Panc1 (cell line): ENCODE measurements at regions not wholly inside any gene's neighbourhood (a gene's known extent, or its start where the extent isn't known, plus 50 kb on each side); places are given as distances from the start of the nearest gene placed in this dataset.

Experiments
- ATAC-seq: fragments of 200-7000 bp; cut with Tn5 transposase; 2 replicates; pipeline ENCODE4 v1.9.1; 2020; ENCODE audit warnings: mild to moderate bottlenecking, moderate library complexity
- BruUV-seq: library from RNA; stranded (reverse); fragments of 400-500 nt; replicated peaks from 2 replicates; lab custom pipeline; 2021; lab: Mats Ljungman, UMichigan
- CTCF ChIA-PET: fragments of 300-600 bp; sonication (Branson Sonifier 250); formaldehyde crosslinking; loops from one replicate; lab custom pipeline; 2022; ENCODE audit warnings: antibody characterized with exemption; lab: Charles Lee
- POLR2A ChIA-PET: fragments of 300-600 bp; sonication (Branson Sonifier 250); formaldehyde crosslinking; loops from one replicate; lab custom pipeline; 2022; ENCODE audit warnings: antibody characterized with exemption; lab: Charles Lee
- DNase-seq: peaks from one replicate; pipeline ENCODE4 v3.0.0-alpha.2; 2010; ENCODE audit warnings: low read depth, low spot score
- H3K27ac ChIP-seq: 2 replicates; pipeline ENCODE4 v1.5.1; 2011; ENCODE audit warnings: mild to moderate bottlenecking, low read length, inconsistent platforms
- H3K27me3 ChIP-seq: fragments of 200-500 bp; sonication (Bioruptor generic); 2 replicates; pipeline ENCODE4 v1.6.0; 2014; ENCODE audit warnings: low read length, inconsistent platforms; ENCODE audit not compliant: control insufficient read depth, insufficient read depth
- H3K36me3 ChIP-seq: fragments of 200-500 bp; sonication (Bioruptor generic); 2 replicates; pipeline ENCODE4 v1.5.1; 2014; ENCODE audit warnings: inconsistent platforms, mild to moderate bottlenecking, low read length, moderate library complexity; ENCODE audit not compliant: control insufficient read depth, insufficient read depth
- H3K4me1 ChIP-seq: 2 replicates; pipeline ENCODE4 v1.5.1; 2011; ENCODE audit warnings: inconsistent platforms, mild to moderate bottlenecking, low read length, moderate library complexity; ENCODE audit not compliant: control insufficient read depth, insufficient read depth
- H3K4me3 ChIP-seq, 2 experiments: 2 replicates each; pipeline ENCODE4 v1.5.1; 2011 to 2012; ENCODE audit warnings: low read depth in 2 of 2, low read length in 2 of 2, mild to moderate bottlenecking in 2 of 2, inconsistent platforms in 1 of 2, moderate library complexity in 1 of 2
- H3K9me3 ChIP-seq: fragments of 200-500 bp; sonication (Bioruptor generic); 2 replicates; pipeline ENCODE4 v1.5.1; 2014; ENCODE audit warnings: low read depth, mild to moderate bottlenecking, inconsistent platforms, low read length, moderate library complexity; ENCODE audit not compliant: control insufficient read depth, insufficient read depth
- POLR2AphosphoS5 ChIP-seq: IDR thresholded peaks from 2 replicates; pipeline ENCODE4 v1.6.1; 2012; ENCODE audit warnings: mild to moderate bottlenecking, low read depth, low read length, moderate library complexity
- SIN3A ChIP-seq: IDR thresholded peaks from 2 replicates; pipeline ENCODE4 v1.6.1; 2012; ENCODE audit warnings: low read depth, mild to moderate bottlenecking, low read length, moderate library complexity, borderline replicate concordance; ENCODE audit not compliant: insufficient read depth
- TCF7L2 ChIP-seq: IDR thresholded peaks from 2 replicates; pipeline ENCODE4 v1.6.1; 2011; ENCODE audit warnings: mild to moderate bottlenecking, low read depth, low read length, inconsistent platforms
- in situ Hi-C: cut with HindIII; loops from 2 replicates; pipeline ENCODE4 v1.10.0; 2016; ENCODE audit warnings: low sequenced_read_pairs, low pct_unique_long_range_greater_than_20kb
- intact Hi-C: fragments of 100-400 bp; cut with micrococcal nuclease; formaldehyde crosslinking; loops from one replicate; pipeline ENCODE4 v1.10.0; 2022; ENCODE audit not compliant: unreplicated experiment
- TF ChIP-seq, protein P1 (sequence below), 2 experiments: IDR thresholded peaks; 2 replicates each; pipeline ENCODE4 v1.6.1; 2011 to 2012; ENCODE audit warnings: low read depth in 2 of 2, control low read depth in 1 of 2, low read length in 1 of 2, mild to moderate bottlenecking in 1 of 2, moderate library complexity in 1 of 2; ENCODE audit not compliant: insufficient read depth in 1 of 2
- TF ChIP-seq, protein P2 (sequence below): fragments of 450-650 bp; IDR thresholded peaks from 2 replicates; pipeline ENCODE4 v1.5.1; 2017; ENCODE audit warnings: mild to moderate bottlenecking

DNA sequence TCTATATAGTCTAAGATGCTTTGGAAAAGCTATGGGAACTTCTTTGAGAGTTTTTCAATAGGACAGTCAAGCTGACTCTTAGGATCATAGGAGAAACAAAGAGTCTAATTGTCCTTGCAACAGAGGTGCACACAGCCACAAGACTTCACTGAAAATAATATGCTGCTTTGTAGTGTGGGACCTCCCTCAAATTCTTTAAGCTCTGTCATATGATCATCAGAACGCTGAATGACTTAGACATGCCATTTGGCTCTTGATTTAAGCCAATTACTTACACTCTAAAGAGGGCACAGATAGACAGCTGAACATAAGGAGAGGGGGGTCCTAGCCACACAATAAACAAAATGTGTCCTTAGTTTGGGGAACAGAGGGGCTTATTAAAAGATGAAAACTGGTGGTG, 818.7 kb upstream of the GJE1 start:
- ChIA-PET POLR2A (no interaction called here), CTCF (no interaction called here)
- BruUV-seq = no TSS peak
- Histone ChIP-seq H3K9me3 (no peaks in the 10 kb centered on the region; the same call in 1 of the 2 replicates), H3K4me3 (no peak overlapping the region), H3K36me3 (no peaks in the 10 kb centered on the region), H3K4me1 (no peaks in the 10 kb centered on the region), H3K27ac (no peak overlapping the region), H3K27me3 (no peaks in the 10 kb centered on the region)
- DNase-seq = no peak
- in situ Hi-C loops (no loop called here), intact Hi-C loops (no loop called here)
- TF ChIP-seq POLR2AphosphoS5 = no peak
- TF ChIP-seq SIN3A = no peak
- TF ChIP-seq TCF7L2 = no peak
- TF ChIP-seq, protein P1, sequence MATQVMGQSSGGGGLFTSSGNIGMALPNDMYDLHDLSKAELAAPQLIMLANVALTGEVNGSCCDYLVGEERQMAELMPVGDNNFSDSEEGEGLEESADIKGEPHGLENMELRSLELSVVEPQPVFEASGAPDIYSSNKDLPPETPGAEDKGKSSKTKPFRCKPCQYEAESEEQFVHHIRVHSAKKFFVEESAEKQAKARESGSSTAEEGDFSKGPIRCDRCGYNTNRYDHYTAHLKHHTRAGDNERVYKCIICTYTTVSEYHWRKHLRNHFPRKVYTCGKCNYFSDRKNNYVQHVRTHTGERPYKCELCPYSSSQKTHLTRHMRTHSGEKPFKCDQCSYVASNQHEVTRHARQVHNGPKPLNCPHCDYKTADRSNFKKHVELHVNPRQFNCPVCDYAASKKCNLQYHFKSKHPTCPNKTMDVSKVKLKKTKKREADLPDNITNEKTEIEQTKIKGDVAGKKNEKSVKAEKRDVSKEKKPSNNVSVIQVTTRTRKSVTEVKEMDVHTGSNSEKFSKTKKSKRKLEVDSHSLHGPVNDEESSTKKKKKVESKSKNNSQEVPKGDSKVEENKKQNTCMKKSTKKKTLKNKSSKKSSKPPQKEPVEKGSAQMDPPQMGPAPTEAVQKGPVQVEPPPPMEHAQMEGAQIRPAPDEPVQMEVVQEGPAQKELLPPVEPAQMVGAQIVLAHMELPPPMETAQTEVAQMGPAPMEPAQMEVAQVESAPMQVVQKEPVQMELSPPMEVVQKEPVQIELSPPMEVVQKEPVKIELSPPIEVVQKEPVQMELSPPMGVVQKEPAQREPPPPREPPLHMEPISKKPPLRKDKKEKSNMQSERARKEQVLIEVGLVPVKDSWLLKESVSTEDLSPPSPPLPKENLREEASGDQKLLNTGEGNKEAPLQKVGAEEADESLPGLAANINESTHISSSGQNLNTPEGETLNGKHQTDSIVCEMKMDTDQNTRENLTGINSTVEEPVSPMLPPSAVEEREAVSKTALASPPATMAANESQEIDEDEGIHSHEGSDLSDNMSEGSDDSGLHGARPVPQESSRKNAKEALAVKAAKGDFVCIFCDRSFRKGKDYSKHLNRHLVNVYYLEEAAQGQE (IDR thresholded peaks at IDR 0.05; ENCODE audit: insufficient read depth in 1 of 2, low read depth in 2 of 2, low read length in 1 of 2) = no peak
- TF ChIP-seq, protein P2, sequence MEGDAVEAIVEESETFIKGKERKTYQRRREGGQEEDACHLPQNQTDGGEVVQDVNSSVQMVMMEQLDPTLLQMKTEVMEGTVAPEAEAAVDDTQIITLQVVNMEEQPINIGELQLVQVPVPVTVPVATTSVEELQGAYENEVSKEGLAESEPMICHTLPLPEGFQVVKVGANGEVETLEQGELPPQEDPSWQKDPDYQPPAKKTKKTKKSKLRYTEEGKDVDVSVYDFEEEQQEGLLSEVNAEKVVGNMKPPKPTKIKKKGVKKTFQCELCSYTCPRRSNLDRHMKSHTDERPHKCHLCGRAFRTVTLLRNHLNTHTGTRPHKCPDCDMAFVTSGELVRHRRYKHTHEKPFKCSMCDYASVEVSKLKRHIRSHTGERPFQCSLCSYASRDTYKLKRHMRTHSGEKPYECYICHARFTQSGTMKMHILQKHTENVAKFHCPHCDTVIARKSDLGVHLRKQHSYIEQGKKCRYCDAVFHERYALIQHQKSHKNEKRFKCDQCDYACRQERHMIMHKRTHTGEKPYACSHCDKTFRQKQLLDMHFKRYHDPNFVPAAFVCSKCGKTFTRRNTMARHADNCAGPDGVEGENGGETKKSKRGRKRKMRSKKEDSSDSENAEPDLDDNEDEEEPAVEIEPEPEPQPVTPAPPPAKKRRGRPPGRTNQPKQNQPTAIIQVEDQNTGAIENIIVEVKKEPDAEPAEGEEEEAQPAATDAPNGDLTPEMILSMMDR = no peak
- no peak for ATAC-seq

DNA sequence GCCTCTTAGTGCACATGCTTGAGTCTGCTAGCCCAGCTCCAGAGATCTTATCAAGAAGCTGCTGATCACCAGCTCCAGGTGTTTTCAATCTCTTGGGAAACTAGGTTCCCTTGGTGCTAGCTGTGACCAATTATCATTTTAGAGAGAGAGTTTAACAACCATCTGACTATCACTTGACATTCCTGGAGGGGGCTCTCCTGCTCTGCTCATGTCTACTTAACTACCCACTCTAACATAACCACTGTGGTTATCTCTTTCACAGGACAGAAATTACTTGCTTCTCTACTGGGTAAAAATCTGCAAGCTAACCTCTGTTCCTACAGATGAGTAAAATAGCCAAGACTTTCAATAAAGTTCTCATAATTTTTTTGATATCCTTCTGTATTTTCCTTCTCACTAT, 823.4 kb upstream of the GJE1 start:
- intact Hi-C loops = no loop called here
- Histone ChIP-seq H3K9me3 (no peaks in the 10 kb centered on the region; the same call in 1 of the 2 replicates), H3K27me3 (no peaks in the 10 kb centered on the region), H3K4me3 (no peak overlapping the region), H3K36me3 (no peaks in the 10 kb centered on the region; the same call in 1 of the 2 replicates), H3K27ac (no peak overlapping the region), H3K4me1 (no peaks in the 10 kb centered on the region)
- in situ Hi-C loops = no loop called here
- ATAC-seq (no peak), DNase-seq (no peak)
- TF ChIP-seq POLR2AphosphoS5 (no peak), SIN3A (no peak), TCF7L2 (no peak)
- TF ChIP-seq, protein P2 = no peak
- TF ChIP-seq, protein P1 (IDR thresholded peaks at IDR 0.05; ENCODE audit: insufficient read depth in 1 of 2, low read depth in 2 of 2, low read length in 1 of 2) = no peak
- no TSS peak for BruUV-seq
- ChIA-PET CTCF (no interaction called here), POLR2A (no interaction called here)
